ENCODE measurements at regions not wholly inside any gene's neighbourhood (a gene's known extent, or its start where the extent isn't known, plus 50 kb on each side); places are given as distances from the start of the nearest gene placed in this dataset.

DNA sequence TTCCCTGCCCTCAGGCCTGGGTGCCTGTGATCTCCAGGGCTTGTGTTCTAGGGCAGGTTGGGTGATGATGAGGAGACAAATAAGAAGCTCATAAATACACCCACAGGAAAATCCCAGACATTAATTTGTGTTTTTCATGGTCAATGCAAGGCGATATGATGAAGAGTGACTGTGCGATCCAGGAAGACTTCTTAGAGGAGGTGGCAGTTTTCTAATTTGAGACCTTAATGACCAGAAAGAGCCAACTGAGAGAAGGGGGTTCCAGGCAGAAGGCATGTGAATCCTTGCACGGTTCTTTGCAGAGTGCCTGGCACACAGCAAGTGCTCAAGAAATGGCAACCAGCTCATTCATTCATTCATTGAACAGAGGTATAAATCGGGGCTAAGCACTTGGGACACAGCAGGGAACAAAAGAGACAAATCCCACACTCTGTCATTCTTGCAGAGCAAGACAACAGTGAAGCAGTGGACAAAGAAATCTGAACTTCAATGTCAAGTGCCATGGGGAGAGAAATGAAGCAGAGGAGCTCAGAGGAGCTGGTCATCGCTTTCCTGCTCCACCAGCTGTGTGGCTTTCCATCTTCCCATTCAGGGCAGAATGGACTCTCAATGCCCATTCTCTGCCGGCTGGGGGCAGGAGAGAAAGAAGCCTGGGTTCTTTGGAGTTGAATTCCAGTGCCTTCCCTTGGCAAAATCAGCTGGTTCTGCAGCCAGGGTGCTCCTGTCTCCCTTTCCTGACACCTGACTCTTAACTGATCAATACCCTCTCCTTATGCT is 128.3 kb downstream of the AACS start:
- no peak for DNase-seq (ENCODE audit: low spot score)

DNA sequence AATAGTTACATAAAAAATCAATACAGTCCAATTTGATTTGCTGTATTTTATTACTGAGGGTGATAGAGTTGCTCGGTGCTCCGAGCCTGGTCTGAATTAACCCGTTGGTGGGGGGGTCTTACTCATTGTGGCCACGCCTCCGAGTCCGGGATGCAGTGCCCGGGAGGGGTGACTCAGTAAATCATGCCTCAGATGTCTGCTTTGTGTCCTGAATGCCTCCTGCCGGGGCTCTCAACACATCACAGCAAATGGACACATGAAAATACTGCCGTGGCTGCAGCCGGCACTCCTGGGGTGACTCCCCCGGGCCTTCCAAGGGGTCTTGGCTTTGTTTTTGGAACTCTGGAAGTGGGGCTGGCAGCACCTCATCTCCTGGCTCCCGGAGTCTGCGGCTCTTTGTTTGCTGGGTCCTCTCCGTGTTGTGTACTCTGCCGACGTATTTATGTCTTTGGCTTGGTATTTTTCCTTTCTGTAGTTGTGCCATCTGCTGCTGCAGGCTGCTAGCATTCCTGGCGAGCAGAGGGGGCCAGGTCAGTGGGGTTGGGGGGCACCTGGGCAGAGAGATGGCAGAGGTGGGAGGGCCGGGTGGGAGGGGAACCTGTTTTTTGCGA is 129.0 kb downstream of the AACS start:
- no peak for DNase-seq (ENCODE audit: low spot score)

DNA sequence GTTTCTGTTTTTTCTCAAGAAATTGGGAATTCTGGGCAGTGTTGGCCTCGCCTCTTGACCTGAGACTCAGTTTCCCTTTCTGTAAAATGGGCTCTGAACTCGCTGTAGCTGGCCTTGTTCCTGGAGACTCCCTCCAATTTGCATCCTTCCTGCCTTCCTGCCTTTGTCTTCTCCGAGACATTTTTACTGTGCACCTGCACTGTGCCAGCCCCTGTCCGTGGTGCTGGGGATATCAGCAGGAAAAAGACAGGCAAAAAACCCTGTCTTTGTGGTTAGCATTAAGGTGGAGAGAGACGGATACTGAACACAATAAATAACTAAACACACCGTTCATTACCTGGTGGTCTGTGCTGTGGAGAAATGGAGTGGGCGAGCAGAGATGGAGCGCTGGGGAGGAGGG is 129.8 kb downstream of the AACS start:
- DNase-seq (ENCODE audit: low spot score), result no peak

- DNase-seq (ENCODE audit: low spot score), result no peak
Measured at GRCh38 chr12:125197326-125197725, 132.1 kb downstream of the AACS start.

DNA sequence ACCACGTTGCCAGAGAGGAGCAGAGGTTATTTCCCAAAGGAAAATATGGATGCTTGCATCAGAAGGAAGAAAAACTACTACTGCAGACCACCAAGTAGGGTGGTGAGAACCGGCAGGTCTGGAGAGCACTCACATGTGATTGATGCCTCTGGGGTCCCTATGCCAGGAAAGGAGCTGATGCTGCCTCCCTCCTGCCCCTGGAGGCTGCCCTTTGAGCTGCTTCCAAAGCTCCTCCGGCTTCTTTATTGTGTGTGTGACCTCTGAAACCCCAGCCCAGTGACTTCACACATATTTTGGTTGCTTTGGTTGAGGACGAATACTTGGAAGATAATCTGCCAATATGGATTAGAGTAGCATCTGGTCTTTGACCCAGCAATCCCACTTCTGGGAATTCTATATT is 133.4 kb downstream of the AACS start:
- peak; percentile 43 for DNase-seq (ENCODE audit: low spot score)

- DNase-seq (ENCODE audit: low spot score), result no peak
Measured at GRCh38 chr12:125201090-125201489, 135.9 kb downstream of the AACS start.

DNA sequence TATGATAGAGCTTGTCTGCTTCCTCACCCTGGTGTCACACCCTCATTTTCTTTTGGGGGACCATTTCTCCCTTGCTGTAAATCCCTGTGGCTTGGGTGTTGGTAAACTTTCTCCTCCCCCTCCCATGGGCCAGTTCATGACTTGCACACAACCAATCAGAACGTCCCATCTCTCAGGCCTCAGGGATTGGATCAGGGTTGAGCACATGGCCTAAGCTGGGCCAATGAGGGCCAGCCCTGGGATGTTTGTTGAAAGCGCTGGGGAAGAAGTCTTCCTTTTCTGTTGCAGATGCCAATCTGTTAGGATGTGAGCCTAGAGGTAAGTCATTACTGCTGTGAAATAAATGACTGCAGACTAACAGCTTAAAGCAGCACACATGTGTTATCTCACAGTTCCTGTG is 136.7 kb downstream of the AACS start:
- no peak for DNase-seq (ENCODE audit: low spot score)

DNA sequence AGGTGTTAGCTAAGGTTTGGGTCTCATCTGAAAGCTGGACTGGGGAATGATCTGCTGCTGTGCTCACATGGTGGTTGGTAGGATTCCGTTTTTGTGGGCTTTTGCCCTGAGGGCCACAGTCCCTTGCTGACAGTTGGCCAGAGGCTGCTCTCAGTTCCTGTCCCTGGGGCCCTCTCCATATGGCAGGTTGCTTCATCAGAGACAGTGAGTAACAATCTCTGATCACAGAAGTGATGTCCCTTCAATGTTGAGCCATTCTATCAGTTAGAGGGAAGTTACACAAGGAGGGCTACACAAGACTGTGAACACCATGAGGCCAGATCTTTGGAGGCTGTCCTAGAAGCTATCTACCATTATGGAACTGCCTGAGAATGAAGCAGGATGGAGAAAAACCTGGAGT is 137.2 kb downstream of the AACS start:
- DNase-seq (ENCODE audit: low spot score), result no peak

GRCh38 chr12:125203145-125203765 is 138.0 kb downstream of the AACS start:
- no peak for DNase-seq (ENCODE audit: low spot score)

DNA sequence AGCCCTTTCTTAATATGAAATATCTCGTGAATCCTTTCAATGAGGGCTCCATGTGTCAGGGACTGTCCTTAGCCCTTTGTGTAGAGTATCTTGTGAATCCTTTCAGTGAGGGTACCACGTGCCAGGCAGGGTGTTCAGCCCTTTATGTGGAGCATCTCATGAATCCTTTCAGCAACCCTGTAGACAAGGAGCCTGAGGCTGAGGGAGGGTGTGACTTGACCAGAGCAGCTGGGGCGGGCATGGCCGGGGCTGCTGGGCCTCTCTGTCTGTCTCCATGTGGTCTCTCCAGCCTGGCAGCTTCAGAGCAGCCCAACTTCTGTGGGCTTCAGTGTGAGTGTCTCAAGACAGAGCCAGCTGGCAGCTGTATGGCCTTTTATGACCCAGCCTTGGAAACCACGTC is 140.2 kb downstream of the AACS start:
- DNase-seq (ENCODE audit: low spot score), result no peak

GRCh38 chr12:125206711-125207110 is 141.5 kb downstream of the AACS start:
- DNase-seq (ENCODE audit: low spot score), result no peak

GRCh38 chr12:125208334-125208733 is 143.1 kb downstream of the AACS start:
- DNase-seq (ENCODE audit: low spot score), result no peak

- peak; percentile 73 for DNase-seq (ENCODE audit: low spot score)
Measured at GRCh38 chr12:125208942-125209341, 143.7 kb downstream of the AACS start.

GRCh38 chr12:125210104-125210755 is 145.0 kb downstream of the AACS start:
- no peak for DNase-seq (ENCODE audit: low spot score)

DNA sequence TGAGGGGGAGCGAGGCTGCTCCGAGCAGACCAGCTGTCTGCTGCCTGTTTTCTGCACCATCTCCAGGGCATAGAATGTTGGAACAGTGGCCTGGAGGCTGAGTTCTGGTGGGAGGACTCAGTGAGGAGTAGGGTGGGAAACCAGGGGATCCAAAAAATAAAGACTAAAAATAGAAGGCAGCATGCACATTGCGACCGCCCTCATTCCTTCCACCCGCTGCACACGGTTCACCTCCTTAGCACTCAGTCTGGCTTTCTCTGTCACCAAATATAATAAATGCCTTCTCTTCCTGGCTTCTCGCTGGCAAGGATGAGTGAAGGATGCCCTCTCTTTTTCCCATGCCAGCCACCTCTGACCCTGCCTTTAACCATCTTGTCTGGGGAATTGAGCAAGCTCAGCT is 146.2 kb downstream of the AACS start:
- DNase-seq (ENCODE audit: low spot score), result no peak

GRCh38 chr12:125214289-125214688 is 149.1 kb downstream of the AACS start:
- no peak for DNase-seq (ENCODE audit: low spot score)

GRCh38 chr12:125216756-125217155 is 151.5 kb downstream of the AACS start:
- no peak for DNase-seq (ENCODE audit: low spot score)

DNA sequence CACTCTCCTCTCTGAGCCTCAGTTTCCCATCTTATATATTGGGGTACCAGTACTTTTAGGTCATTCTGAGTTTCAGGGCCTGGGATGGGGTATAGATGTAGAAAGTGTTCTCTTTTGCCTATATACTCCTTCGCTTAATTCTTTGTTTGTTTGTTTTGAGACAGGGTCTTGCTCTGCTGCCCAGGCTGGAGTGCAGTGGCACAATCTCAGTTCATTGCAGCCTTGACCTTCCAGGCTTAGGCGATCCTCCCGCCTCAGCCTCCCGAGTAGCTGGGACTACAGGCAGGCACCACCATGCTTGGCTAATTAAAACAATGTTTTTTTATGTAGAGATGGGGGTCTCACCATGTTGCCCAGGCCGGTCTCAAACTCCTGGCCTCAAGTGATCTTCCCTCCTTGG is 152.1 kb downstream of the AACS start:
- no peak for DNase-seq (ENCODE audit: low spot score)

DNA sequence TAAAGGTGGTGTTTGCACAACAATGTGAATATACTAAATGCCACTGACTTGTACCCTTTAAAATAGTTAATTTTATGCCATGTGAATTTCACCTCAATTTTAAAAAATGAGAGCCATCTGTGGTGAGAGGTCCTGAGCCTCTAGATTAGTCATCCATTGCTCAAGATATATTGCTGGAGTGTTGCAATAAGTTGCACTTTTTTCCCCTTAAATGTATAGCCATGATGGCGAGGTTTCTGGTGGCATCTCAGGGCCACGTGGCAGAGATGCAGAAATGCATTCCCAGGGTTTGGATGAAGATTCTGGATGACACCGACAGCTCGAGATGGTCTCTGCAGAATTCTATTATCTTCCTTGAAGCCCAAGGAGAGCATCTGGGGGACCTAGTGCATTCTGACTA is 153.7 kb downstream of the AACS start:
- DNase-seq (ENCODE audit: low spot score), result no peak

DNA sequence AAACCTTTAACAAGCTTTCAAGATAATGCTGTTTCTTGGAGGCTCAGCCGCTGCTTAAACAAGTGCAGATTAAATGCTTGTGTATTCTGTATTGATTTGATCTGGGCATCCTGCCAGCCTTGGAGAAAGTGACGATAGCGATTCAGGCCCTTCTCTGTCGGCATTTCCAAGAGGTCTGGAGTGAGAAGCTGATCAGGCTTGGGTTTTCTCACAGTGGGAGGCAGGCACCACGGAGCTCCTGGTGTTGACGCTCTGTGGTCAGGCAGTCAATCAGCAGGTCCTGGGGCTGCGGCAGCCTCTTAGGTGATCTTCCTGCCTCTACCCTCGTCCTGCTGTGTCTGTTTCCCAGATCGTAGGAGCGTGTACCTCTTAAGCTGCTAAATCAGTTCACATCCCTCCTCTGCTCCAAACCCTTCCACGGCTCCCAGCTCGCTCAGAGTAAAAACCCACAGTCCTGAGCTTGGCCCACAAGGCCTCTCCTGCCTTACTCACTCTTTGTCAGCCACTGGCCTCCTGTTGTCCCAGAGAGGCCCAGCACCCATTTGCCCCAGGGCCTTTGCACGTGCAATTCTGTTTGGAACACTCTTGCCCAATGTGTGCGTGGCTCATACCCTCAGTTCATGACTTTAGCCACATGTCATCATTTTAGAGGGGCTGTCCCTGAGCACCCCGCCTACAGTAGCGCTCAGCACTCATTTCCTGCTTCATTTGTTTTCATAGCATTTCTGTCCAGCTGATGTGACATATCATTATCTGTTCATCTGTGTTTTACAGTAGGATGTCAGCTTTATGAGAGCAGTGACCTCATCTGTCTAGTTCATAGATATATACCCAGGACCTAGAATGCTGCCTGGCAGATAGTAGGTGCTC is 155.4 kb downstream of the AACS start:
- DNase-seq (ENCODE audit: low spot score), result no peak

DNA sequence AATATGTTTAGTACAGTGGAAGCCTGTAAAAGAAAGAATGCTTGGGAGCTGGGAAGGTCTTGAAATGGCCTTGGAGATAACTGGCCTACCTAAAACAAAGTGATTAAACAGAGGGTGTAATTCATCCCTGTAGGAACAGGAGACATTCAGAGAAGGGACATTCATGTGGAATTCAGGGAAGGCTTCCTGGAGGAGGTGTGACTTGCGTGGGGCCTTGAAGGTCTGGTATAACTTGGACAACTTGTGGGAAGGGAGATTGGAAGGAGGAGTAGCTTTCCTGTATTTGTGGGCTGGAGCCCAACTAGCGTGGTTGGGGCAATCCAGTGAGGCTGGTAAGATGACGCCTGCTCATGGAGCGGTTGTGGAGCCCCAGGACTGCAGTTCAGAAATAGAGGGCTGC is 156.4 kb downstream of the AACS start:
- DNase-seq (ENCODE audit: low spot score), result no peak

GRCh38 chr12:125222876-125223275 is 157.6 kb downstream of the AACS start:
- DNase-seq (ENCODE audit: low spot score), result no peak
